ENCODE measurements at regions not wholly inside any gene's neighbourhood (a gene's known extent, or its start where the extent isn't known, plus 50 kb on each side); places are given as distances from the start of the nearest gene placed in this dataset.

- TF ChIP-seq CTCF (IDR thresholded peaks at IDR 0.05) (no peak), POLR2A (IDR thresholded peaks at IDR 0.05) (no peak), POLR2AphosphoS5 (IDR thresholded peaks at IDR 0.05) (peak in 2 of 3 donors; percentile 22 to 43)
These were observed 49.9 kb upstream of the LDLRAD3 start for GRCh38 chr11:35893796-35894475.

Data from suprapubic skin (tissue), 4 donors.